ENCODE measurements at regions not wholly inside any gene's neighbourhood (a gene's known extent, or its start where the extent isn't known, plus 50 kb on each side); places are given as distances from the start of the nearest gene placed in this dataset.

- Histone ChIP-seq H3K27ac (no peak overlapping the region), H3K36me3 (no peaks in the 10 kb centered on the region), H3K9me3 (no peaks in the 10 kb centered on the region), H3K27me3 (replicated peaks; ENCODE audit: insufficient read depth) (no peaks in the 10 kb centered on the region), H3K4me3 (no peak overlapping the region), H3K4me1 (ENCODE audit: control insufficient read depth in 1 of 2, low read depth in 2 of 2) (no peaks in the 10 kb centered on the region)
- no peak for DNase-seq (ENCODE audit: low spot score)
- TF ChIP-seq, protein P1, sequence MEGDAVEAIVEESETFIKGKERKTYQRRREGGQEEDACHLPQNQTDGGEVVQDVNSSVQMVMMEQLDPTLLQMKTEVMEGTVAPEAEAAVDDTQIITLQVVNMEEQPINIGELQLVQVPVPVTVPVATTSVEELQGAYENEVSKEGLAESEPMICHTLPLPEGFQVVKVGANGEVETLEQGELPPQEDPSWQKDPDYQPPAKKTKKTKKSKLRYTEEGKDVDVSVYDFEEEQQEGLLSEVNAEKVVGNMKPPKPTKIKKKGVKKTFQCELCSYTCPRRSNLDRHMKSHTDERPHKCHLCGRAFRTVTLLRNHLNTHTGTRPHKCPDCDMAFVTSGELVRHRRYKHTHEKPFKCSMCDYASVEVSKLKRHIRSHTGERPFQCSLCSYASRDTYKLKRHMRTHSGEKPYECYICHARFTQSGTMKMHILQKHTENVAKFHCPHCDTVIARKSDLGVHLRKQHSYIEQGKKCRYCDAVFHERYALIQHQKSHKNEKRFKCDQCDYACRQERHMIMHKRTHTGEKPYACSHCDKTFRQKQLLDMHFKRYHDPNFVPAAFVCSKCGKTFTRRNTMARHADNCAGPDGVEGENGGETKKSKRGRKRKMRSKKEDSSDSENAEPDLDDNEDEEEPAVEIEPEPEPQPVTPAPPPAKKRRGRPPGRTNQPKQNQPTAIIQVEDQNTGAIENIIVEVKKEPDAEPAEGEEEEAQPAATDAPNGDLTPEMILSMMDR (IDR thresholded peaks at IDR 0.05): no peak
- no peak for ATAC-seq (ENCODE audit: insufficient number of reproducible peaks, low FRiP score, low read depth)
Observed at GRCh38 chr1:22196041-22196440, 53.1 kb upstream of the WNT4 start.

DNA sequence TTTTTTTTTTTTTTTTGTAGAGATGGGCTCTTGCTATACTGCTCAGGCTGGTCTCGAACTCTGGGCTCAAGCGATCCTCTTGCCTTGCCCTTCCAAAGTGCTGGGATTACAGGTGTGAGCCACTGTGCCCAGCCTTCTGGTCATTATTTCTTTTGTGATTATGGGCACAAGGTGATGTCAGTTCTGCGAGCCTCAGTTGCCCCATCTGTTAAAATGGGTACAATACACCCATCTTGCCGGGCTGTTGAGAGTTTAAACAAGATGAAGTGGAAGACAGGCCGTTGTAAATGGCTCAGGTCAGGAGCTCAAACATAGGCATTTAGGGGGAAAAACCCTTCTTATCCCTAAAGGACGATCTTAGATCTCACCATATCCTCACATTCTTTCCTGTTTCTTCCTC is 53.7 kb upstream of the WNT4 start:
- ATAC-seq (ENCODE audit: insufficient number of reproducible peaks, low FRiP score, low read depth) (no peak), DNase-seq (ENCODE audit: low spot score) (no peak)
- TF ChIP-seq, protein P1 (IDR thresholded peaks at IDR 0.05): no peak
- Histone ChIP-seq H3K4me3 (no peak overlapping the region), H3K4me1 (ENCODE audit: control insufficient read depth in 1 of 2, low read depth in 2 of 2) (no peaks in the 10 kb centered on the region), H3K27ac (no peak overlapping the region), H3K27me3 (replicated peaks; ENCODE audit: insufficient read depth) (no peaks in the 10 kb centered on the region), H3K36me3 (no peaks in the 10 kb centered on the region), H3K9me3 (no peaks in the 10 kb centered on the region)

DNA sequence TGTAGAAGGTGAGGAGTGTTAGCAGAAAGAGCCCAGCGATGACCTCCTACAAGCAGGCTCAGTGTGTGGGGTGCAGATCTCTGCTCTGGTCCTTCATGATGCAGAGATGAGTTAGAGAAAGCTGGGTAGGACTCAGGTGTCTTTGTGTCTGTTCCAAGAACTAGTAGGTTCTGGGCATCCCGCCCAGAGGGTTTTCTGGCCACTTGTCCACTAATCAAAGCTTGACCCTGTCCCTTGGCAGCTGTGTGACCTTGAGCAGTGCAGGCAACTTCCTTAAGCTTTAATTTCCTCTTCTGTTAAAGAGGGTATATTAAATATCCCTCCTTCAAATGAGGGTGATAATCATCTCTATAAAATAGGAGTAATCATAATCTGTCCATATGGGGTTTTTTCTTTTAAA is 54.7 kb upstream of the WNT4 start:
- Histone ChIP-seq H3K4me3 (no peak overlapping the region), H3K27me3 (replicated peaks; ENCODE audit: insufficient read depth) (no peaks in the 10 kb centered on the region), H3K36me3 (no peaks in the 10 kb centered on the region), H3K9me3 (no peaks in the 10 kb centered on the region), H3K27ac (no peak overlapping the region), H3K4me1 (ENCODE audit: control insufficient read depth in 1 of 2, low read depth in 2 of 2) (no peaks in the 10 kb centered on the region)
- TF ChIP-seq, protein P1 (IDR thresholded peaks at IDR 0.05): no peak
- ATAC-seq (ENCODE audit: insufficient number of reproducible peaks, low FRiP score, low read depth) (no peak), DNase-seq (ENCODE audit: low spot score) (no peak)

- H3K4me3 ChIP-seq: no peak overlapping the region
- H3K36me3 ChIP-seq: no peaks in the 10 kb centered on the region
- peaks cover 0 to 15% of the 10 kb centered on the region in 2 donors for H3K4me1 ChIP-seq (ENCODE audit: control insufficient read depth in 1 of 2, low read depth in 2 of 2)
- TF ChIP-seq, protein P1 (IDR thresholded peaks at IDR 0.05): no peak
- no peaks in the 10 kb centered on the region for H3K27me3 ChIP-seq (replicated peaks; ENCODE audit: insufficient read depth)
- DNase-seq (ENCODE audit: low spot score): no peak
- H3K27ac ChIP-seq: no peak overlapping the region
- no peaks in the 10 kb centered on the region for H3K9me3 ChIP-seq
- no peak for ATAC-seq (ENCODE audit: insufficient number of reproducible peaks, low FRiP score, low read depth)
Observed at GRCh38 chr1:22201023-22201422, 58.1 kb upstream of the WNT4 start.

- peaks cover under 1% of the 10 kb centered on the region for H3K27me3 ChIP-seq (replicated peaks; ENCODE audit: insufficient read depth)
- no peak for ATAC-seq (ENCODE audit: insufficient number of reproducible peaks, low FRiP score, low read depth)
- H3K9me3 ChIP-seq: no peaks in the 10 kb centered on the region
- H3K36me3 ChIP-seq: no peaks in the 10 kb centered on the region
- TF ChIP-seq, protein P1 (IDR thresholded peaks at IDR 0.05): no peak
- H3K4me1 ChIP-seq (ENCODE audit: control insufficient read depth in 1 of 2, low read depth in 2 of 2): peaks cover 0 to 15% of the 10 kb centered on the region in 2 donors
- H3K4me3 ChIP-seq: no peak overlapping the region
- DNase-seq (ENCODE audit: low spot score): no peak
- no peak overlapping the region for H3K27ac ChIP-seq
Observed at GRCh38 chr1:22203335-22203734, 60.4 kb upstream of the WNT4 start.

Measured in thoracic aorta (tissue), 2 donors.